H9 (cell line): ENCODE measurements at regions not wholly inside any gene's neighbourhood (a gene's known extent, or its start where the extent isn't known, plus 50 kb on each side); places are given as distances from the start of the nearest gene placed in this dataset.

Experiments used
- DNase-seq: peaks from one replicate; pipeline ENCODE4 v3.0.0-alpha.2; 2017
- H2AFZ ChIP-seq: one replicate; pipeline ENCODE4 v1.6.1; 2013; ENCODE audit warnings: mild to moderate bottlenecking, low read length, control low read depth, moderate library complexity
- H2AK5ac ChIP-seq: 2 replicates; pipeline ENCODE4 v1.6.1; 2013; ENCODE audit warnings: low read length, control low read depth, mixed read lengths; ENCODE audit not compliant: insufficient read length
- H2BK120ac ChIP-seq: one replicate; pipeline ENCODE4 v1.6.1; 2013; ENCODE audit warnings: low read depth, mild to moderate bottlenecking, low read length, control low read depth, inconsistent platforms; ENCODE audit not compliant: poor library complexity, severe bottlenecking
- H2BK12ac ChIP-seq: 2 replicates; pipeline ENCODE4 v1.6.1; 2013; ENCODE audit warnings: low read length, control low read depth, mixed read lengths, low read depth; ENCODE audit not compliant: insufficient read length
- H2BK15ac ChIP-seq: 2 replicates; pipeline ENCODE4 v1.6.1; 2013; ENCODE audit warnings: low read depth, low read length, control low read depth
- H2BK20ac ChIP-seq: one replicate; pipeline ENCODE4 v1.6.1; 2013; ENCODE audit warnings: low read depth, mild to moderate bottlenecking, low read length, control low read depth, inconsistent platforms; ENCODE audit not compliant: poor library complexity, severe bottlenecking
- H2BK5ac ChIP-seq: 2 replicates; pipeline ENCODE4 v1.6.1; 2013; ENCODE audit warnings: low read length, control low read depth, mixed read lengths; ENCODE audit not compliant: insufficient read length
- H3K14ac ChIP-seq: 2 replicates; pipeline ENCODE4 v1.6.1; 2013; ENCODE audit warnings: low read length, control low read depth; ENCODE audit not compliant: insufficient read depth
- H3K18ac ChIP-seq: 2 replicates; pipeline ENCODE4 v1.6.1; 2013; ENCODE audit warnings: low read depth, mild to moderate bottlenecking, mixed read lengths, low read length, control low read depth; ENCODE audit not compliant: insufficient read length
- H3K23ac ChIP-seq: 2 replicates; pipeline ENCODE4 v1.6.1; 2013; ENCODE audit warnings: low read length, control low read depth, mixed read lengths, low read depth; ENCODE audit not compliant: insufficient read length
- H3K23me2 ChIP-seq: 2 replicates; pipeline ENCODE4 v1.6.1; 2013; ENCODE audit warnings: low read depth, mild to moderate bottlenecking, mixed read lengths, low read length, control low read depth; ENCODE audit not compliant: insufficient read length, poor library complexity, severe bottlenecking
- H3K27ac ChIP-seq: 2 replicates; pipeline ENCODE4 v1.5.1; 2013; ENCODE audit warnings: low read length, control low read depth, mixed read lengths, low read depth; ENCODE audit not compliant: insufficient read length
- H3K27me3 ChIP-seq: 2 replicates; pipeline ENCODE4 v1.6.1; 2013; ENCODE audit warnings: low read length, control low read depth, inconsistent platforms; ENCODE audit not compliant: insufficient read depth
- H3K4ac ChIP-seq: 2 replicates; pipeline ENCODE4 v1.6.1; 2013; ENCODE audit warnings: low read depth, mild to moderate bottlenecking, control low read depth, inconsistent platforms, low read length, moderate library complexity
- H3K4me1 ChIP-seq: 2 replicates; pipeline ENCODE4 v1.6.1; 2013; ENCODE audit warnings: low read length, control low read depth, inconsistent platforms; ENCODE audit not compliant: insufficient read depth
- H3K4me2 ChIP-seq: 2 replicates; pipeline ENCODE4 v1.6.1; 2013; ENCODE audit warnings: low read length, control low read depth, mixed read lengths; ENCODE audit not compliant: insufficient read length, insufficient read depth
- H3K56ac ChIP-seq: 2 replicates; pipeline ENCODE4 v1.6.1; 2013; ENCODE audit warnings: low read depth, mild to moderate bottlenecking, mixed read lengths, low read length, control low read depth; ENCODE audit not compliant: insufficient read length
- H3K79me1 ChIP-seq: 2 replicates; pipeline ENCODE4 v1.6.1; 2013; ENCODE audit warnings: low read depth, mild to moderate bottlenecking, moderate library complexity, low read length, control low read depth, inconsistent platforms; ENCODE audit not compliant: insufficient read depth, poor library complexity, severe bottlenecking
- H3K79me2 ChIP-seq: 2 replicates; pipeline ENCODE4 v1.6.1; 2013; ENCODE audit warnings: low read length, control low read depth, inconsistent platforms; ENCODE audit not compliant: insufficient read depth
- H3K9ac ChIP-seq: 2 replicates; pipeline ENCODE4 v1.6.1; 2013; ENCODE audit warnings: low read length, control low read depth, mixed read lengths; ENCODE audit not compliant: insufficient read length; ENCODE audit errors: extremely low read depth
- H3K9me3 ChIP-seq: one replicate; pipeline ENCODE4 v1.6.1; 2013; ENCODE audit warnings: low read depth, low read length, inconsistent platforms; ENCODE audit not compliant: control insufficient read depth
- H3T11ph ChIP-seq: one replicate; pipeline ENCODE4 v1.6.1; 2013; ENCODE audit warnings: mild to moderate bottlenecking, low read length, control low read depth, inconsistent platforms
- H4K20me1 ChIP-seq: one replicate; pipeline ENCODE4 v1.6.1; 2013; ENCODE audit not compliant: control insufficient read depth, insufficient read length, insufficient read depth
- H4K5ac ChIP-seq: 2 replicates; pipeline ENCODE4 v1.6.1; 2013; ENCODE audit warnings: low read depth, mild to moderate bottlenecking, mixed read lengths, low read length, control low read depth; ENCODE audit not compliant: insufficient read length
- H4K8ac ChIP-seq: replicated peaks from 2 replicates; pipeline ENCODE4 v1.6.1; 2013; ENCODE audit warnings: low read length, control low read depth, mixed read lengths, low read depth; ENCODE audit not compliant: insufficient read length
- H4K91ac ChIP-seq: 2 replicates; pipeline ENCODE4 v1.6.1; 2013; ENCODE audit warnings: low read depth, mild to moderate bottlenecking, moderate library complexity, mixed read lengths, low read length, control low read depth; ENCODE audit not compliant: insufficient read length
- H3K27ac Mint-ChIP-seq, 3 experiments: 2 replicates in 2 of 3; 3 replicates in 1 of 3; pipeline ENCODE4 v1.8.0; 2020 to 2021; ENCODE audit warnings: mixed read lengths in 3 of 3, mild to moderate bottlenecking in 1 of 3, moderate library complexity in 1 of 3
- H3K27me3 Mint-ChIP-seq: 2 replicates; pipeline ENCODE4 v1.8.0; 2021; ENCODE audit warnings: low read depth, mild to moderate bottlenecking, moderate library complexity, mixed read lengths
- H3K36me3 Mint-ChIP-seq, 3 experiments: 2 replicates in 2 of 3; 3 replicates in 1 of 3; pipeline ENCODE4 v1.8.0; 2020 to 2021; ENCODE audit warnings: low read depth in 3 of 3, mixed read lengths in 3 of 3; ENCODE audit not compliant: insufficient read depth in 1 of 3
- H3K4me1 Mint-ChIP-seq, 2 experiments: 2 replicates each; pipeline ENCODE4 v1.8.0; 2020; ENCODE audit warnings: mixed read lengths in 2 of 2
- H3K4me3 Mint-ChIP-seq, 2 experiments: 2 replicates in 1 of 2; 3 replicates in 1 of 2; pipeline ENCODE4 v1.8.0; 2020 to 2021; ENCODE audit warnings: mild to moderate bottlenecking in 2 of 2, mixed read lengths in 2 of 2, moderate library complexity in 1 of 2
- H3K9me3 Mint-ChIP-seq, 2 experiments: 2 replicates in 1 of 2; 3 replicates in 1 of 2; pipeline ENCODE4 v1.8.0; 2020; ENCODE audit warnings: mild to moderate bottlenecking in 2 of 2, mixed read lengths in 2 of 2, moderate library complexity in 1 of 2
- WGBS: extraction: QIAGEN DNeasy Blood & Tissue Kit; methylation state at CpG from one replicate; pipeline ENCODE4 v1.1.7; 2013; ENCODE audit warnings: missing lambda C conversion rate, low lambda C conversion rate, mixed read lengths; ENCODE audit not compliant: insufficient read length; ENCODE audit errors: extremely low coverage; 5-methylcytosine and 5-hydroxymethylcytosine counted together
- TF ChIP-seq, protein P1 (sequence below): fragments of 200-600 bp; sonication (generic); conservative IDR thresholded peaks from 3 replicates; pipeline ENCODE4 v1.8.0; 2021; ENCODE audit warnings: antibody characterized with exemption, mild to moderate bottlenecking

GRCh38 chr7:110148054-110148453 is 942.9 kb upstream of the LRRN3 start:
- H2BK12ac ChIP-seq: no peak overlapping the region
- no peak overlapping the region for H2BK15ac ChIP-seq
- no peak overlapping the region for H3K18ac ChIP-seq
- no peak overlapping the region for H2AFZ ChIP-seq
- H4K20me1 ChIP-seq: no peaks in the 10 kb centered on the region
- H2BK5ac ChIP-seq: no peak overlapping the region
- TF ChIP-seq, protein P1, sequence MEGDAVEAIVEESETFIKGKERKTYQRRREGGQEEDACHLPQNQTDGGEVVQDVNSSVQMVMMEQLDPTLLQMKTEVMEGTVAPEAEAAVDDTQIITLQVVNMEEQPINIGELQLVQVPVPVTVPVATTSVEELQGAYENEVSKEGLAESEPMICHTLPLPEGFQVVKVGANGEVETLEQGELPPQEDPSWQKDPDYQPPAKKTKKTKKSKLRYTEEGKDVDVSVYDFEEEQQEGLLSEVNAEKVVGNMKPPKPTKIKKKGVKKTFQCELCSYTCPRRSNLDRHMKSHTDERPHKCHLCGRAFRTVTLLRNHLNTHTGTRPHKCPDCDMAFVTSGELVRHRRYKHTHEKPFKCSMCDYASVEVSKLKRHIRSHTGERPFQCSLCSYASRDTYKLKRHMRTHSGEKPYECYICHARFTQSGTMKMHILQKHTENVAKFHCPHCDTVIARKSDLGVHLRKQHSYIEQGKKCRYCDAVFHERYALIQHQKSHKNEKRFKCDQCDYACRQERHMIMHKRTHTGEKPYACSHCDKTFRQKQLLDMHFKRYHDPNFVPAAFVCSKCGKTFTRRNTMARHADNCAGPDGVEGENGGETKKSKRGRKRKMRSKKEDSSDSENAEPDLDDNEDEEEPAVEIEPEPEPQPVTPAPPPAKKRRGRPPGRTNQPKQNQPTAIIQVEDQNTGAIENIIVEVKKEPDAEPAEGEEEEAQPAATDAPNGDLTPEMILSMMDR: no peak
- no peak overlapping the region for H4K8ac ChIP-seq
- no peak overlapping the region for H3K14ac ChIP-seq
- no peak overlapping the region for H3K4ac ChIP-seq
- H3K36me3 Mint-ChIP-seq: peaks cover 5 to 16% (median 7%) of the 10 kb centered on the region in 3 experiments
- no peak overlapping the region for H3K4me3 Mint-ChIP-seq
- no peaks in the 10 kb centered on the region for H3K79me1 ChIP-seq
- no peak for DNase-seq
- H3K56ac ChIP-seq: no peak overlapping the region
- no peaks in the 10 kb centered on the region for H3K4me1 Mint-ChIP-seq
- H3K27me3 ChIP-seq: no peaks in the 10 kb centered on the region
- H3K27me3 Mint-ChIP-seq: no peaks in the 10 kb centered on the region
- H4K91ac ChIP-seq: no peak overlapping the region
- no peak overlapping the region for H3K27ac Mint-ChIP-seq
- H3K4me1 ChIP-seq: no peaks in the 10 kb centered on the region
- no peak overlapping the region for H3K23ac ChIP-seq
- H3K9me3 ChIP-seq: peaks cover 10% of the 10 kb centered on the region
- H3K9ac ChIP-seq: no peak overlapping the region
- H3K23me2 ChIP-seq: no peaks in the 10 kb centered on the region
- WGBS: no CpG with 5 or more reads among the region's 6 CpGs
- no peak overlapping the region for H2AK5ac ChIP-seq
- no peak overlapping the region for H3K27ac ChIP-seq
- no peak overlapping the region for H2BK20ac ChIP-seq
- H3K79me2 ChIP-seq: no peaks in the 10 kb centered on the region
- no peak overlapping the region for H4K5ac ChIP-seq
- H3T11ph ChIP-seq: no peak overlapping the region
- no peak overlapping the region for H2BK120ac ChIP-seq
- H3K4me2 ChIP-seq: no peak overlapping the region
- H3K9me3 Mint-ChIP-seq: peaks cover 10 to 12% of the 10 kb centered on the region in 2 experiments
